ENCODE measurements at regions not wholly inside any gene's neighbourhood (a gene's known extent, or its start where the extent isn't known, plus 50 kb on each side); places are given as distances from the start of the nearest gene placed in this dataset.

DNA sequence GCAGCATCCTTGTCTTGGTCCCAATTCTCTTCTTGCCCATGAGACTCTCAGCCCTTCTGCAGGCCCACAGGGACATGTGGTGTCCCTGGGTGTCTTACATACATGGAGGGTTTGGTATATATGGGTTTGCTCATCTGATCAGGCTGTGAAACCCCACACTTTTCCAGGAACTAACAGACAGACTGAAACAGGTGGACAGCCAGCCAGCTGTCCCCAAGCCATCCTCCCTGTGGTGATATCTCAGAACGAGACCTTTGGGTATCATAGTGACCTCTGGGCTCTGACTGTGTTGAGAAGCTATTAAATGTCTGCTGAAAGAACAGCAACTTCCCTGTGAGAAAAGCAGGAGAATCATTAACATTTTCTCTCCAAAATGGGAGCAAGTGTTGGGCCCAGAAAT is 115.5 kb upstream of the PAXBP1 start:
- DNase-seq (ENCODE audit: low read depth, low spot score) (no peak), ATAC-seq (no peak)
- Histone ChIP-seq H3K36me3 (ENCODE audit: control insufficient read depth, insufficient read depth, low read length) (no peaks in the 10 kb centered on the region), H3K27ac (ENCODE audit: low read length) (no peak overlapping the region), H3K27me3 (ENCODE audit: control insufficient read depth, insufficient read depth, low read length) (peaks cover 3% of the 10 kb centered on the region; the same call in 1 of the 2 replicates), H3K9me3 (ENCODE audit: control insufficient read depth, insufficient read depth, low read depth, low read length) (no peaks in the 10 kb centered on the region), H3K4me3 (ENCODE audit: low read depth in 2 of 2, low read length in 2 of 2) (no peak overlapping the region), H3K4me1 (ENCODE audit: control insufficient read depth, insufficient read depth, low read length) (no peaks in the 10 kb centered on the region)
- TF ChIP-seq SIN3A (IDR thresholded peaks at IDR 0.05; ENCODE audit: borderline replicate concordance, insufficient read depth, low read depth, low read length) (no peak), TCF7L2 (IDR thresholded peaks at IDR 0.05; ENCODE audit: low read depth, low read length) (no peak), POLR2AphosphoS5 (IDR thresholded peaks at IDR 0.05; ENCODE audit: low read depth, low read length) (no peak)
- TF ChIP-seq, protein P1, sequence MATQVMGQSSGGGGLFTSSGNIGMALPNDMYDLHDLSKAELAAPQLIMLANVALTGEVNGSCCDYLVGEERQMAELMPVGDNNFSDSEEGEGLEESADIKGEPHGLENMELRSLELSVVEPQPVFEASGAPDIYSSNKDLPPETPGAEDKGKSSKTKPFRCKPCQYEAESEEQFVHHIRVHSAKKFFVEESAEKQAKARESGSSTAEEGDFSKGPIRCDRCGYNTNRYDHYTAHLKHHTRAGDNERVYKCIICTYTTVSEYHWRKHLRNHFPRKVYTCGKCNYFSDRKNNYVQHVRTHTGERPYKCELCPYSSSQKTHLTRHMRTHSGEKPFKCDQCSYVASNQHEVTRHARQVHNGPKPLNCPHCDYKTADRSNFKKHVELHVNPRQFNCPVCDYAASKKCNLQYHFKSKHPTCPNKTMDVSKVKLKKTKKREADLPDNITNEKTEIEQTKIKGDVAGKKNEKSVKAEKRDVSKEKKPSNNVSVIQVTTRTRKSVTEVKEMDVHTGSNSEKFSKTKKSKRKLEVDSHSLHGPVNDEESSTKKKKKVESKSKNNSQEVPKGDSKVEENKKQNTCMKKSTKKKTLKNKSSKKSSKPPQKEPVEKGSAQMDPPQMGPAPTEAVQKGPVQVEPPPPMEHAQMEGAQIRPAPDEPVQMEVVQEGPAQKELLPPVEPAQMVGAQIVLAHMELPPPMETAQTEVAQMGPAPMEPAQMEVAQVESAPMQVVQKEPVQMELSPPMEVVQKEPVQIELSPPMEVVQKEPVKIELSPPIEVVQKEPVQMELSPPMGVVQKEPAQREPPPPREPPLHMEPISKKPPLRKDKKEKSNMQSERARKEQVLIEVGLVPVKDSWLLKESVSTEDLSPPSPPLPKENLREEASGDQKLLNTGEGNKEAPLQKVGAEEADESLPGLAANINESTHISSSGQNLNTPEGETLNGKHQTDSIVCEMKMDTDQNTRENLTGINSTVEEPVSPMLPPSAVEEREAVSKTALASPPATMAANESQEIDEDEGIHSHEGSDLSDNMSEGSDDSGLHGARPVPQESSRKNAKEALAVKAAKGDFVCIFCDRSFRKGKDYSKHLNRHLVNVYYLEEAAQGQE (IDR thresholded peaks at IDR 0.05; ENCODE audit: insufficient read depth in 1 of 2, low read depth in 2 of 2, low read length in 1 of 2), result no peak
- TF ChIP-seq, protein P2, sequence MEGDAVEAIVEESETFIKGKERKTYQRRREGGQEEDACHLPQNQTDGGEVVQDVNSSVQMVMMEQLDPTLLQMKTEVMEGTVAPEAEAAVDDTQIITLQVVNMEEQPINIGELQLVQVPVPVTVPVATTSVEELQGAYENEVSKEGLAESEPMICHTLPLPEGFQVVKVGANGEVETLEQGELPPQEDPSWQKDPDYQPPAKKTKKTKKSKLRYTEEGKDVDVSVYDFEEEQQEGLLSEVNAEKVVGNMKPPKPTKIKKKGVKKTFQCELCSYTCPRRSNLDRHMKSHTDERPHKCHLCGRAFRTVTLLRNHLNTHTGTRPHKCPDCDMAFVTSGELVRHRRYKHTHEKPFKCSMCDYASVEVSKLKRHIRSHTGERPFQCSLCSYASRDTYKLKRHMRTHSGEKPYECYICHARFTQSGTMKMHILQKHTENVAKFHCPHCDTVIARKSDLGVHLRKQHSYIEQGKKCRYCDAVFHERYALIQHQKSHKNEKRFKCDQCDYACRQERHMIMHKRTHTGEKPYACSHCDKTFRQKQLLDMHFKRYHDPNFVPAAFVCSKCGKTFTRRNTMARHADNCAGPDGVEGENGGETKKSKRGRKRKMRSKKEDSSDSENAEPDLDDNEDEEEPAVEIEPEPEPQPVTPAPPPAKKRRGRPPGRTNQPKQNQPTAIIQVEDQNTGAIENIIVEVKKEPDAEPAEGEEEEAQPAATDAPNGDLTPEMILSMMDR (IDR thresholded peaks at IDR 0.05), result no peak
- BruUV-seq (replicated peaks), result no TSS peak
- in situ Hi-C loops (cut with HindIII; ENCODE audit: low pct_unique_long_range_greater_than_20kb, low sequenced_read_pairs), result no loop called here
- CTCF ChIA-PET, result no interaction called here
- intact Hi-C loops (cut with micrococcal nuclease; ENCODE audit: unreplicated experiment), result no loop called here
- POLR2A ChIA-PET, result no interaction called here

DNA sequence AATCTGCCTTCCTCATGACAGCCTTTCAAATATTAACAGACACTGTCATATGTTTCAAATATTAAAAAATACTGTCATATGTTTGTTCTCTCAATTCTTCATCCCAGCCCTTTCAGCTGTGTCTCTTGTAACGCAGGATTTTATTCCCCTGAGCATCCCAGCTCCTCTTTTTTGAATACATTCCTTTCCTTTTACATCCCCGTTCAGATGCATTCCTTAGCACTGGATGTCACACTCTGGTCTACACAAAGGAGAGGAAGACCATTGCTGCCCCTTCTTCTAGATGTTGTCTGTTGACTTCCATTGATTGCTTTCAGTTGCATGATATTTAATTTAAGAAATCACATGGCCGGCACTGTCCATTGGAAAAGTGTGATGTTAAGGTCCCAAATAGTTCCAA is 117.4 kb upstream of the PAXBP1 start:
- no peaks in the 10 kb centered on the region for H3K4me1 ChIP-seq (ENCODE audit: control insufficient read depth, insufficient read depth, low read length)
- H3K9me3 ChIP-seq (ENCODE audit: control insufficient read depth, insufficient read depth, low read depth, low read length), result no peaks in the 10 kb centered on the region
- no peak overlapping the region for H3K4me3 ChIP-seq (ENCODE audit: low read depth in 2 of 2, low read length in 2 of 2)
- no peak for DNase-seq (ENCODE audit: low read depth, low spot score)
- ChIA-PET POLR2A (no interaction called here), CTCF (no interaction called here)
- TF ChIP-seq TCF7L2 (IDR thresholded peaks at IDR 0.05; ENCODE audit: low read depth, low read length), result no peak
- TF ChIP-seq, protein P1 (IDR thresholded peaks at IDR 0.05; ENCODE audit: insufficient read depth in 1 of 2, low read depth in 2 of 2, low read length in 1 of 2), result no peak
- no peak for TF ChIP-seq POLR2AphosphoS5 (IDR thresholded peaks at IDR 0.05; ENCODE audit: low read depth, low read length)
- H3K27me3 ChIP-seq (ENCODE audit: control insufficient read depth, insufficient read depth, low read length), result peaks cover 3% of the 10 kb centered on the region; the same call in 1 of the 2 replicates
- no TSS peak for BruUV-seq (replicated peaks)
- no peak overlapping the region for H3K27ac ChIP-seq (ENCODE audit: low read length)
- ATAC-seq, result no peak
- no peaks in the 10 kb centered on the region for H3K36me3 ChIP-seq (ENCODE audit: control insufficient read depth, insufficient read depth, low read length)
- intact Hi-C loops (cut with micrococcal nuclease; ENCODE audit: unreplicated experiment), result no loop called here
- in situ Hi-C loops (cut with HindIII; ENCODE audit: low pct_unique_long_range_greater_than_20kb, low sequenced_read_pairs), result no loop called here

All from Panc1 (cell line).